ENCODE measurements at regions not wholly inside any gene's neighbourhood (a gene's known extent, or its start where the extent isn't known, plus 50 kb on each side); places are given as distances from the start of the nearest gene placed in this dataset.

DNA sequence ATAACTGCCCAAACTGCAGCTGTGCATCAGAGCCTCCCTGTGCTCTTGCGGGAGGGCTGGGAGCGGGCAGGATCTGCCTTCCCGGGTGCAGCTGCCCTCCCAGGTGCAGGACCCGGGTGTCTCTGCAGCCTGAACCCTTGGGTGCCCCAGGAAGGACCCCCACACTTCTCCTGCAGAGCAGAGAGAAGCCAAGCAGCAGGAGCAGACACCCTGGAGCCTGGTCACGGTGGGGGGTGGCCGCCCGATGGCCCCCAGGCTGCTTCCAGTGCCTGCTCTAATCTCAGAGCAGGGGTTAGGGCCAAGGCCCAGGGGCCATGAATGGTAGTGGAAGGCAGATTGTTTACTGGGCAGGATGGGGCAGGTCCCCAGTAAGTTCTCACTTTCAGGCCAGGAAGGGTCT is 83.0 kb downstream of the RHOU start:
- DNase-seq (ENCODE audit: low spot score in 2 of 2) = no peak
- H3K4me3 ChIP-seq (ENCODE audit: low read depth, poor library complexity, severe bottlenecking) = no peak overlapping the region
- 88 to 100% methylated on average over 3 to 7 of the region's 7 CpGs for WGBS, 2 donors
- intact Hi-C loops (cut with DNase I; ENCODE audit: low total_unique reads) = no loop called here
- no peak for TF ChIP-seq POLR2A (IDR thresholded peaks at IDR 0.05)
- TF ChIP-seq, protein P1, sequence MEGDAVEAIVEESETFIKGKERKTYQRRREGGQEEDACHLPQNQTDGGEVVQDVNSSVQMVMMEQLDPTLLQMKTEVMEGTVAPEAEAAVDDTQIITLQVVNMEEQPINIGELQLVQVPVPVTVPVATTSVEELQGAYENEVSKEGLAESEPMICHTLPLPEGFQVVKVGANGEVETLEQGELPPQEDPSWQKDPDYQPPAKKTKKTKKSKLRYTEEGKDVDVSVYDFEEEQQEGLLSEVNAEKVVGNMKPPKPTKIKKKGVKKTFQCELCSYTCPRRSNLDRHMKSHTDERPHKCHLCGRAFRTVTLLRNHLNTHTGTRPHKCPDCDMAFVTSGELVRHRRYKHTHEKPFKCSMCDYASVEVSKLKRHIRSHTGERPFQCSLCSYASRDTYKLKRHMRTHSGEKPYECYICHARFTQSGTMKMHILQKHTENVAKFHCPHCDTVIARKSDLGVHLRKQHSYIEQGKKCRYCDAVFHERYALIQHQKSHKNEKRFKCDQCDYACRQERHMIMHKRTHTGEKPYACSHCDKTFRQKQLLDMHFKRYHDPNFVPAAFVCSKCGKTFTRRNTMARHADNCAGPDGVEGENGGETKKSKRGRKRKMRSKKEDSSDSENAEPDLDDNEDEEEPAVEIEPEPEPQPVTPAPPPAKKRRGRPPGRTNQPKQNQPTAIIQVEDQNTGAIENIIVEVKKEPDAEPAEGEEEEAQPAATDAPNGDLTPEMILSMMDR (IDR thresholded peaks at IDR 0.05) = no peak

DNA sequence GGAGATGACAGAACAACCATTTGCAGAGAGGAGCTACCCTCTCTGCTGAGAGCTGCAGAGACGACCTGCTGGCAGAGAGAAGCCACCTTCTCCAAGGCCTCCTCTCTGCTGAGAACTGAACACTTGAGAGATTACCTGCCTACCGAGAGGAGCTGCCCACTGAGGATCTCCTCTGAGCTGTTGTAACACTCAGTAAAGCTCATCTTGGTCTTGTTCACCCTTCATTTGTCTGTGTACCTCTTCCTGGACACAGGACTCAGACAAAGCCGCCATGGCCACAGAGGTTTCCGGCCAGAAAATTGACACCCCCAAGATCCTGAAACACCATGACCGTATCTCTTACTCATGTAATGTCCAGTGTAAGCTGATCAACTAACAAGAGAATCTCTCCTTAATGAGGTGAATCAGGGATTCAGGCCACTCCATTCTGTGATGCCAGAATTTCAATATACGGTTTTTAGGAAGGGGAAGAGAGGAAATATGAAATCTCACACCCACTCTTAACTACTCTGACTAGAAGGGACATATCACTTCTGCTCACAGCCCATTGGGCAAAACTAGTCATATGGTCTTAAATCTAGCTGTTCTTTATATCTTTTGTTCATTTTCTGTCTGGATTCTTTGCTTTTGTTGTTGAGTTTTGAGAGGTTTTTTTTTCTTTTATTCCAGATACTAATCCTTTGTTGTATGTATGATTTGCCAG is 83.8 kb downstream of the RHOU start:
- no peak for DNase-seq (ENCODE audit: low spot score in 2 of 2)
- H3K4me3 ChIP-seq (ENCODE audit: low read depth, poor library complexity, severe bottlenecking) = no peak overlapping the region
- intact Hi-C loops (cut with DNase I; ENCODE audit: low total_unique reads) = no loop called here
- 89 to 91% methylated on average over 6 of the region's 6 CpGs for WGBS, 2 donors
- no peak for TF ChIP-seq POLR2A (IDR thresholded peaks at IDR 0.05)
- TF ChIP-seq, protein P1 (IDR thresholded peaks at IDR 0.05) = no peak

DNA sequence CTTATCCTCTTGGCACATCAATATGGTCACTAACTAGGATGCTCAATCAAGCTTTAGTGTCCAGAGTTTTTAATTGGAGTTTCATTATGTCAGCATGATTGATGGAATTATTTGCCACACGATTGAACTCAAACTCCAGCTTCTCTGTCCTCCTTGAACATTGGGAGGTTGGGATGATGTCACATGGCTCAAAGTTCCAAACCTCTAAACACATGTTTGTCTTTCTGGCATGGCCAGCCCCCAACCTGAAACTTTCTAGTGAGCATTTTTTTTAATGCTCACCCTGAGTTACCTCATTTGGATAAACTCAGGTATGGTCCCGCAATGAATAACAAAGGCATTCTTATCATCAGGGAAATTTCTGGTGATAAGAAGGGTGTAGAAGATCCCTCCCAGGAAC is 86.0 kb downstream of the RHOU start:
- H3K4me3 ChIP-seq (ENCODE audit: low read depth, poor library complexity, severe bottlenecking) = no peak overlapping the region
- no peak for DNase-seq (ENCODE audit: low spot score in 2 of 2)
- intact Hi-C loops (cut with DNase I; ENCODE audit: low total_unique reads) = no loop called here
- WGBS, 2 donors = 86 to 91% methylated on average over 2 of the region's 2 CpGs
- no peak for TF ChIP-seq POLR2A (IDR thresholded peaks at IDR 0.05)
- TF ChIP-seq, protein P1 (IDR thresholded peaks at IDR 0.05) = no peak

DNA sequence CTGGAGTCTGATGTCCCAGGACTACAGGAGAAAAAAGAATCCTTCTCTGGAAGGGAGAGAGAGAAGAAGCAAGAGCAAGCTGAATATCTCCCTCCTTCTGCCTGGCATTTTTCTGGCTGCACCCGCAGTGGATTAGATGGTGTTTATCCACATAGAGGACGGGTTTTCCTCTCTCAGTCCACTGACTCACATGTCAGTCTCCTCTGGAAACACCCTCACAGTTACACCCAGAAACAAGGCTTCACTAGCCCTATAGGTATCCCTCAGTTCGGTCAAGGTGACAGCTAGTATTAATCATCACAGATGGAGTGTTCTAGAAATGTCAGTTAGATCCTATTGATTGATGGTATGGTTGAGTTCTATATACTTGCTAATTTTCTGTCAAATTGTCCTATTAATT is 87.9 kb downstream of the RHOU start:
- WGBS, 2 donors = 76 to 77% methylated on average over 3 of the region's 3 CpGs
- no peak overlapping the region for H3K4me3 ChIP-seq (ENCODE audit: low read depth, poor library complexity, severe bottlenecking)
- no peak for TF ChIP-seq POLR2A (IDR thresholded peaks at IDR 0.05)
- TF ChIP-seq, protein P1 (IDR thresholded peaks at IDR 0.05) = no peak
- intact Hi-C loops (cut with DNase I; ENCODE audit: low total_unique reads) = no loop called here
- DNase-seq (ENCODE audit: low spot score in 2 of 2) = no peak

DNA sequence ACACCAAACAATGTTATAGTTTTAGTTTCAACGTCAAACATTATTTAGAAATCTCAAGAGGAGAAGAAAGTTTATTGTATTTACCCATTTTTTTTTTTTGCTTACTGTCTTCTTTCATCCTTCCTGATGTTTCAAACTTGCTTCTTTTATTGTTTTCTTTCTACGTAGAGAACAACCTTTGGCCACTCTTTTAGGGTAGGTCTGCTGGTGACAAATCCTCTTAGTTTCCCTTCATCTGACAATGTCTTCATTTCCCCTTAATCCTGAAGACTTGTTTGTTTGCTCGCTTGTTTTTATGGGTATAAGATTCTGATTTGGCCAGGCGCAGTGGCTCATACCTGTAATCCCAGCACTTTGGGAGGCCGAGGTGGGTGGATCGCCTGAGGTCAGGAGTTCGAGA is 89.1 kb downstream of the RHOU start:
- no peak overlapping the region for H3K4me3 ChIP-seq (ENCODE audit: low read depth, poor library complexity, severe bottlenecking)
- intact Hi-C loops (cut with DNase I; ENCODE audit: low total_unique reads) = no loop called here
- 94 to 96% methylated on average over 7 of the region's 7 CpGs for WGBS, 2 donors
- no peak for DNase-seq (ENCODE audit: low spot score in 2 of 2)
- TF ChIP-seq, protein P1 (IDR thresholded peaks at IDR 0.05) = no peak
- TF ChIP-seq POLR2A (IDR thresholded peaks at IDR 0.05) = no peak

DNA sequence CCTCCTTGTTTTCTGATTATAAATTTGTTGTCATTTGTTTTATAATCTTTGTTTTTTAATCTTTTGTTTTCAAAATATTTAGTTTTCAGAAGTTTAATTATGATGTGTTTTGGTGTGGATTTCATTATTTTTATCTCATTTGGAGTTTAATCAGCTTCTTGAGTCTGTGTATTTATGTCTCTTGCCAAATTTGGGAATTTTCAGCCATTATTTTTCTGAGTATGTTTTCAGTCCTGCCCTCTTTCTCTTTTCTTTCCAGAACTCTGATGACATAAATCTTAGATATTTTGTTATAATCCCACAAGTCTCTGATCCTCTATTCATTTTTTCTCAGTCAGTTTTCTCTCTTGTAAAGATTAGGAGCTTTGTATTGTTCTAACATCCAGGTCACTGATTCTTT is 89.8 kb downstream of the RHOU start:
- DNase-seq (ENCODE audit: low spot score in 2 of 2) = no peak
- no peak for TF ChIP-seq POLR2A (IDR thresholded peaks at IDR 0.05)
- TF ChIP-seq, protein P1 (IDR thresholded peaks at IDR 0.05) = no peak
- intact Hi-C loops (cut with DNase I; ENCODE audit: low total_unique reads) = no loop called here
- H3K4me3 ChIP-seq (ENCODE audit: low read depth, poor library complexity, severe bottlenecking) = no peak overlapping the region
